SJSA1 (cell line): ENCODE measurements at regions not wholly inside any gene's neighbourhood (a gene's known extent, or its start where the extent isn't known, plus 50 kb on each side); places are given as distances from the start of the nearest gene placed in this dataset.
A peak's percentile ranks its signal among the peaks of the same experiment; 100 is the strongest.

Experiments
- DNase-seq, 2 experiments: peaks; one replicate each; pipeline ENCODE4 v3.0.0-alpha.2; 2015 to 2020; ENCODE audit warnings: low spot score in 2 of 2, low read depth in 1 of 2
- H3K27ac ChIP-seq: fragments of 250-450 bp; sonication (Bioruptor Pico); 2 replicates; pipeline ENCODE4 v1.5.1; 2020; ENCODE audit warnings: mild to moderate bottlenecking, moderate library complexity
- H3K27me3 ChIP-seq: fragments of 250-450 bp; sonication (Bioruptor Pico); replicated peaks from 2 replicates; pipeline ENCODE4 v1.5.1; 2020; ENCODE audit warnings: mild to moderate bottlenecking, moderate library complexity
- H3K36me3 ChIP-seq: fragments of 250-450 bp; sonication (Bioruptor Pico); 2 replicates; pipeline ENCODE4 v1.5.1; 2020; ENCODE audit warnings: mild to moderate bottlenecking
- H3K4me1 ChIP-seq: fragments of 250-450 bp; sonication (Bioruptor Pico); replicated peaks from 2 replicates; pipeline ENCODE4 v1.6.1; 2021; ENCODE audit warnings: mild to moderate bottlenecking
- H3K4me3 ChIP-seq: fragments of 250-450 bp; sonication (Bioruptor Pico); 2 replicates; pipeline ENCODE4 v1.5.1; 2020; ENCODE audit warnings: mild to moderate bottlenecking
- H3K9me3 ChIP-seq: fragments of 250-450 bp; sonication (Bioruptor Pico); replicated peaks from 2 replicates; pipeline ENCODE4 v1.5.1; 2020; ENCODE audit warnings: mild to moderate bottlenecking

GRCh38 chr5:152256580-152256979 lies 148.5 kb downstream of the NMUR2 start:
- no peaks in the 10 kb centered on the region for H3K36me3 ChIP-seq
- no peak overlapping the region for H3K27ac ChIP-seq
- no peaks in the 10 kb centered on the region; the same call in 1 of the 2 replicates for H3K27me3 ChIP-seq
- no peaks in the 10 kb centered on the region for H3K9me3 ChIP-seq
- H3K4me1 ChIP-seq = no peaks in the 10 kb centered on the region
- DNase-seq = no peak
- no peak overlapping the region for H3K4me3 ChIP-seq

GRCh38 chr5:152255411-152255810 lies 149.7 kb downstream of the NMUR2 start:
- Histone ChIP-seq H3K27ac (no peak overlapping the region), H3K4me3 (no peak overlapping the region), H3K27me3 (no peaks in the 10 kb centered on the region; the same call in 1 of the 2 replicates), H3K4me1 (no peaks in the 10 kb centered on the region), H3K9me3 (no peaks in the 10 kb centered on the region), H3K36me3 (no peaks in the 10 kb centered on the region)
- DNase-seq = no peak

DNA sequence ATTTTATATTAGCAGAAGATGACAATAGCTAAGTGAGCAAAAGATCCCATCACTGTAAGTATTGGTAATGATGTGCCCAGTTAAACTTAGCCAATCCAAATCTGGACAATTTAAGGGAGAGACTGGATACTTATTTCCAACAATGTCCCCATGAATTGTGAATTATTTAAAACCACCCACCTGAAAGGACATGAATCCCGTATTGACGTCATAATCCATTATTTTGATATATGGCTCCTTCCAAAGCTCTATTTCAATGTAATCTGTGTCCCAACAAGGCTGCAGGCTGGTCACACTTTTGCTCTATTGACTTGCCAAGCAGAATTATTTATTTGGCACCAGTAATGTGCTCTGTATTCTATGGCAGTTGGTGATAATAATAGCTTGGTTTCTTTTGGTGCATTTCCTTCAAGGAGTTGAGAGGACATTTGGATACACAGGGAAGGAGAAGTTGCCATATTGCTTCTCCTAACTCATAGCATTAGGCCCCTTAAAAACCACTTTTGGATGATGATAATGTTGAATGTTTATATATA lies 157.2 kb downstream of the NMUR2 start:
- Histone ChIP-seq H3K36me3 (no peaks in the 10 kb centered on the region), H3K27ac (no peak overlapping the region), H3K27me3 (no peaks in the 10 kb centered on the region), H3K9me3 (no peaks in the 10 kb centered on the region), H3K4me3 (no peak overlapping the region), H3K4me1 (no peaks in the 10 kb centered on the region)
- no peak for DNase-seq

GRCh38 chr5:152246401-152246800 lies 158.7 kb downstream of the NMUR2 start:
- DNase-seq = peak in 1 of 2 experiments; percentile 11
- no peaks in the 10 kb centered on the region for H3K27me3 ChIP-seq
- H3K4me1 ChIP-seq = no peaks in the 10 kb centered on the region
- no peaks in the 10 kb centered on the region for H3K36me3 ChIP-seq
- no peak overlapping the region for H3K4me3 ChIP-seq
- H3K9me3 ChIP-seq = no peaks in the 10 kb centered on the region
- H3K27ac ChIP-seq = no peak overlapping the region

- DNase-seq = no peak
- Histone ChIP-seq H3K9me3 (no peaks in the 10 kb centered on the region), H3K27ac (no peak overlapping the region), H3K36me3 (no peaks in the 10 kb centered on the region), H3K4me3 (no peak overlapping the region), H3K27me3 (no peaks in the 10 kb centered on the region), H3K4me1 (no peaks in the 10 kb centered on the region)
Observed at GRCh38 chr5:152237531-152237930, 167.5 kb downstream of the NMUR2 start.

DNA sequence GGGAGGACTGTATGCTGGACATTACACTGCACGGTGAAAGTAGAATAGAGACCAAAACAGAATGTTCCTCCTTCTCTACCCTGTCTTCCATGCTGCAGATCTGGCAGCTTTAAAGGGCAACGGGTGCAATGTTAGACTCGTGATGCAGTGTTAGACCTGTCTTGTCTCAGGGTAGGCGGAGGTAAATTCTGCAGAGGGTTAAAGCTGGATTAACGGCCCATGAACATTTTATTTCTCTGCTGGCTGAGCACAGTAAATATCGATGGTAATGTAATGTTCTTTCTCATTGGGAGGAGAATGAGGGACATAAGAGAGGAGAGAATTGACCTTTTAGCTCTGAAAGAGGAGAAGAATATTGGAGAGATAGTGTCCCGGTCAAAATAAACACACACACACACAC lies 178.9 kb downstream of the NMUR2 start:
- peaks cover 3% of the 10 kb centered on the region; the same call in 1 of the 2 replicates for H3K27me3 ChIP-seq
- DNase-seq = no peak
- no peaks in the 10 kb centered on the region for H3K9me3 ChIP-seq
- H3K4me1 ChIP-seq = no peaks in the 10 kb centered on the region
- no peak overlapping the region for H3K4me3 ChIP-seq
- no peaks in the 10 kb centered on the region for H3K36me3 ChIP-seq
- H3K27ac ChIP-seq = no peak overlapping the region

DNA sequence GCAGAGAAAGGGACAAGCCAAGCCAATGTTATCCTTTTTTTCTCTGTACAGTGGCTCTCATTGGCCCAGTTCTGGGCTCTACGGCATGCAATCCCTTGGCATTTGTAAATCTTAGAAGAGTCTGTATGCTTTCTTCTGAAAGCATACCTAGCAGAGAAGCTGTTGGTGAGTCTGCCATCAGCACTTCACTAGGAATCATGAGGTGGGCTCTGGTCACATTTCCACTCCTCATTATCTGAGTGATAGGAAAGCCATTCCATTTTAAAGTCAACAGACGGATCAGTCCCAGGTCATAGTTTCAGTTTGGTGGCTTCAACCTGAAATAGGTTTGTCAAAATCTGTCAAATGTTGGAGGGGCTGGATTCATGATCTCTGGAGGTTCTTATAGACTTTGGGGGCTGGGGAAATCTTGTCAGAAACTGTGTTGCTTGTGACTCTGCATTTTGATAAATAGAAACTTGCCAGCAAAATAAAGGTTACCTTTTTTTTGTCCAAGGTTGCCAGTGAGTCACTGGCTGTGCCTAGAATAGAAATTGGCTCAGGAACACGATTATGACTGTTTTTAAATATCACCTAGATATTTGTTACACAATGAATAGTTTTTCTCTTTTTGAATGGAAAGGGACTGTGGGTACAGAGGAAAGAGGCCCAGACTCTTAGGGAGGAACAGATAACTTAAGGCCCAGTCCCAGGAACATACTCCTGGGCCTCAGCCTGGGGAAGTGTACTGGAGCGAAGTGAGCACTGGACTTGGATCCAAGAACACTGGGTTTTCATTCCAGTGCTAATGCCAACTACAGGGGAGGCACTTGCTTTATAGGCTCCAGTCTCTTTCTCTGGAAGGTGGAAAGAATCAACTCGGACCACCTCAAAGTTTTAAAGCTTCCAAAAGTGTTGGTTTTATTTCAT lies 183.1 kb downstream of the NMUR2 start:
- Histone ChIP-seq H3K27ac (no peak overlapping the region), H3K9me3 (no peaks in the 10 kb centered on the region), H3K4me3 (no peak overlapping the region), H3K4me1 (no peaks in the 10 kb centered on the region), H3K27me3 (peaks cover 3% of the 10 kb centered on the region; the same call in 1 of the 2 replicates), H3K36me3 (no peaks in the 10 kb centered on the region)
- no peak for DNase-seq

- H3K4me1 ChIP-seq = no peaks in the 10 kb centered on the region
- H3K27me3 ChIP-seq = no peaks in the 10 kb centered on the region
- H3K36me3 ChIP-seq = no peaks in the 10 kb centered on the region
- H3K9me3 ChIP-seq = no peaks in the 10 kb centered on the region
- no peak overlapping the region for H3K4me3 ChIP-seq
- DNase-seq = no peak
- H3K27ac ChIP-seq = no peak overlapping the region
Observed at GRCh38 chr5:152218694-152219093, 186.4 kb downstream of the NMUR2 start.

DNA sequence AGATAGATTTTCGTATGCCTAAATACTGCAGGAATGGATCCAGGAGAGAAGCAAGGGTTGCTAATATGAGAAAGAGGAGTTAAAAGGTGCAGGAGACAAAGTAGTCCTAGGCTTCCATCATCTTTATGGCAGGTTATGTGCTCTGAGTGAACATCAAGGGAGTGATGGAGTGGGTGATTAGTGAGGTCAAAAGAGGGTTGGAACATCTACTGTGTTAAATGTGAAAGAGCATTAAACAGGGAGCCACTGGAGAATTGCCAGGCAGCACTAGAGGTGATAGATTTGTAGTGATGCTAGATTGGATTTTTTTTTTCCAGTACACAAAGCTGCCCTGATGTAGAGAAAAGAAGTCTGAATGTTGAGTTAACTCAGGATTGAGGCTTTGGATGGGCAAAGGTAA lies 199.3 kb downstream of the NMUR2 start:
- no peaks in the 10 kb centered on the region for H3K9me3 ChIP-seq
- H3K27me3 ChIP-seq = no peaks in the 10 kb centered on the region
- DNase-seq = no peak

DNA sequence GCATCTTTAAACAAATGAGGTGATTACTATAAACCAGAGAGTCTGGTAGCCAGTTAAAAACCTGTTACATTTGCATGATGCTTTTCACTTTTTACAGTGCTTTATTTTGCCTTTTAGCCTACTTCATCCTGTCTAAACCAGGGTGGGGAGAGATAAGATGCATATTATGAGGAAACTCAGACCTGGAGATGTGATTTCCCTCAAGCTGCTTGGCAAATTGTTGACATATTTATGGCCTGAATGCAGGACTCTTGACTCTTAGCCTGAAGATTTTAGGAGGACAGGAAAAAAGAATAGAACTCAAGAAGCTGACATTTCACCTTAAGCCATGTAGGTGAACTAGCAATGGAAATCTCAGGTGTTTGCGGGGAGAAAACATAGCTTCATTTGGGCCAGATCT lies 202.8 kb downstream of the NMUR2 start:
- no peaks in the 10 kb centered on the region for H3K27me3 ChIP-seq
- H3K4me1 ChIP-seq = no peaks in the 10 kb centered on the region
- H3K27ac ChIP-seq = no peak overlapping the region
- H3K9me3 ChIP-seq = no peaks in the 10 kb centered on the region
- H3K36me3 ChIP-seq = no peaks in the 10 kb centered on the region
- no peak for DNase-seq
- no peak overlapping the region for H3K4me3 ChIP-seq

More for the DNA sequence above, 199.3 kb downstream of the NMUR2 start:
- Histone ChIP-seq H3K27ac (no peak overlapping the region), H3K4me3 (no peak overlapping the region), H3K36me3 (no peaks in the 10 kb centered on the region), H3K4me1 (no peaks in the 10 kb centered on the region)

- H3K36me3 ChIP-seq = no peaks in the 10 kb centered on the region
- no peak overlapping the region for H3K4me3 ChIP-seq
- DNase-seq = no peak
- no peak overlapping the region for H3K27ac ChIP-seq
- H3K4me1 ChIP-seq = no peaks in the 10 kb centered on the region; the same call in 1 of the 2 replicates
- no peaks in the 10 kb centered on the region for H3K9me3 ChIP-seq
- H3K27me3 ChIP-seq = no peaks in the 10 kb centered on the region
Observed at GRCh38 chr5:152193391-152194107, 211.5 kb downstream of the NMUR2 start.

GRCh38 chr5:152188251-152188650 lies 216.8 kb downstream of the NMUR2 start:
- Histone ChIP-seq H3K4me3 (no peak overlapping the region), H3K27me3 (no peaks in the 10 kb centered on the region), H3K27ac (no peak overlapping the region), H3K9me3 (no peaks in the 10 kb centered on the region), H3K36me3 (no peaks in the 10 kb centered on the region), H3K4me1 (no peaks in the 10 kb centered on the region)
- DNase-seq = no peak

- Histone ChIP-seq H3K4me1 (no peaks in the 10 kb centered on the region), H3K9me3 (no peaks in the 10 kb centered on the region), H3K27ac (no peak overlapping the region), H3K27me3 (no peaks in the 10 kb centered on the region), H3K36me3 (no peaks in the 10 kb centered on the region), H3K4me3 (no peak overlapping the region)
- DNase-seq = no peak
Observed at GRCh38 chr5:152187668-152188067, 217.4 kb downstream of the NMUR2 start.
